Embryonic facial prominence (tissue), 1 donor: ENCODE measurements at regions not wholly inside any gene's neighbourhood (a gene's known extent, or its start where the extent isn't known, plus 50 kb on each side); places are given as distances from the start of the nearest gene placed in this dataset.

Source experiments
- DNase-seq: peaks from one replicate; pipeline ENCODE4 v3.0.0-alpha.2; 2016; ENCODE audit errors: extremely low spot score

GRCh38 chr1:184276416-184276815 lies 110.4 kb upstream of the C1orf21 start:
- no peak for DNase-seq

- DNase-seq: no peak
Measured at GRCh38 chr1:184279911-184280458, 106.8 kb upstream of the C1orf21 start.

- DNase-seq: no peak
Measured at GRCh38 chr1:184283999-184284398, 102.8 kb upstream of the C1orf21 start.

- DNase-seq: no peak
Measured at GRCh38 chr1:184284900-184285299, 101.9 kb upstream of the C1orf21 start.

- no peak for DNase-seq
Measured at GRCh38 chr1:184285401-184286087, 101.3 kb upstream of the C1orf21 start.

GRCh38 chr1:184287001-184287400 lies 99.8 kb upstream of the C1orf21 start:
- no peak for DNase-seq

GRCh38 chr1:184289825-184290550 lies 96.8 kb upstream of the C1orf21 start:
- DNase-seq: no peak

- DNase-seq: no peak
Measured at GRCh38 chr1:184291701-184292100, 95.1 kb upstream of the C1orf21 start.

- no peak for DNase-seq
Measured at GRCh38 chr1:184292101-184292500, 94.7 kb upstream of the C1orf21 start.

- DNase-seq: no peak
Measured at GRCh38 chr1:184294101-184294500, 92.7 kb upstream of the C1orf21 start.

- peak; percentile 68 for DNase-seq
Measured at GRCh38 chr1:184296466-184297243, 90.2 kb upstream of the C1orf21 start.

GRCh38 chr1:184297244-184297750 lies 89.5 kb upstream of the C1orf21 start:
- DNase-seq: no peak

GRCh38 chr1:184298440-184299405 lies 88.1 kb upstream of the C1orf21 start:
- no peak for DNase-seq

- DNase-seq: no peak
Measured at GRCh38 chr1:184299406-184299790, 87.4 kb upstream of the C1orf21 start.

- DNase-seq: no peak
Measured at GRCh38 chr1:184299796-184300195, 87.0 kb upstream of the C1orf21 start.

- no peak for DNase-seq
Measured at GRCh38 chr1:184300446-184300845, 86.4 kb upstream of the C1orf21 start.

- DNase-seq: no peak
Measured at GRCh38 chr1:184301227-184301626, 85.6 kb upstream of the C1orf21 start.

- DNase-seq: no peak
Measured at GRCh38 chr1:184302346-184302745, 84.5 kb upstream of the C1orf21 start.

GRCh38 chr1:184310157-184310819 lies 76.5 kb upstream of the C1orf21 start:
- DNase-seq: no peak

GRCh38 chr1:184311580-184311979 lies 75.2 kb upstream of the C1orf21 start:
- no peak for DNase-seq
